DMS79 treated with DMSO at 0.1 percent for 48 hours (cell line): ENCODE measurements at regions not wholly inside any gene's neighbourhood (a gene's known extent, or its start where the extent isn't known, plus 50 kb on each side); places are given as distances from the start of the nearest gene placed in this dataset.
"Not testable (repeated sequence)": the region's sequence is repeated elsewhere in the genome, so short reads cannot be mapped to it uniquely, and the experiment has no call there.

Source experiments
- DNase-seq: peaks from one replicate; lab custom pipeline; 2025; lab: John Stamatoyannopoulos, UW

DNA sequence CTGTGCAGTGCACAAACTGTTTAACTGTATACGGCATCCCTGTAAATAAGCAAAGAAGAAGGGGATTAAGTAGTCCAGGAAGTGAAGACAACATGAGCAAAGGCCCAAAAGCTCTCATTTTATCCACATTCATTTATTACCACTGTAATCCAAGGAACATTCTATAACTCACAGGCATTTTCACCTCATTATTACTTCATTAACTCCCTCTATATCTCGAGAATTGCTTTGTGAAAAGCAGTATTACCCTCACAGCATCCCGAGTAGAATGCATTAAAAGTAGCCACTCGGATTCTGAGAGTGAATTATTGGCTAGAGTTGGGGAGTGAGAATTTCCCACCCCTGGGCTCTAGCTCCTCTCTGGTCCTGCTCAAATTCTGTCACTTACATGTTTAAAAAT lies 51.0 kb upstream of the CHCHD3 start:
- DNase-seq: no peak

DNA sequence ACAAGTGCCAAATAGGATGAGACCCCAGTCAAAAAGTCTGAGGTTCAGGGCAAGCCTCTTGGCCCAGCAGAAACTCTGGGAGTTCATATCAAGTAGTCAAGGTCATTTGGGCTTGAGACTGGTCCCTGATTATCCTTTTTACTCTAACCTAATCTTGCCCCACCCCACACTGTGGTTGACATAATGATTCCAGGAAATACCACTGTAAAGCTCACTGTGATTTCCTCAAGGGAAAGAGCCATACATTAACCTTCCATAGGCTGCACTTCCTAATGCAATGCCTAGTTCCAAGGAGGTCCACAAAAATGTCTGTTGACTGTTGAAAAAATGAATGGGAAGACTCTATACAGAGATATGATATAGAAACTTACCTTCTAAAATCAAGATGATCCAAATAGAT lies 52.9 kb upstream of the CHCHD3 start:
- no peak for DNase-seq

DNA sequence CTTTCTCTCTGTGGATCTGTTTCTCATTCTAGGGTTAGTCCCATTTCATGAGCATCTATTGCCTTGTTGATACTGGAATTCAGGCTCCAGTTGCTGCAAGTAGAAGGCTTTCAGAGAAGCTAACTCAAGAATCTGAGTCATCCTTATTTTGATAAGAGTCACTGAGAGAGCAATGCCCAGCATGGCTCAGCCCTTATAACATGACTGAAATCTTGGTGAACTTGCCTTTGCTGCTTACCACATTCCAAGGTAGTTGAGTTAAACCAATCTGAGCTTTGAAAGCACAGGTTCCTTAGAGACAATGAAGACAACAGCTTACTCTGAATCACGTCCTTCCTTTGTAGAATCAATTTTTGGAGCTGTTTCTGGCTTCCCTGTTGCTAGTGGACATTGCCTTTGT lies 53.6 kb upstream of the CHCHD3 start:
- no peak for DNase-seq

DNA sequence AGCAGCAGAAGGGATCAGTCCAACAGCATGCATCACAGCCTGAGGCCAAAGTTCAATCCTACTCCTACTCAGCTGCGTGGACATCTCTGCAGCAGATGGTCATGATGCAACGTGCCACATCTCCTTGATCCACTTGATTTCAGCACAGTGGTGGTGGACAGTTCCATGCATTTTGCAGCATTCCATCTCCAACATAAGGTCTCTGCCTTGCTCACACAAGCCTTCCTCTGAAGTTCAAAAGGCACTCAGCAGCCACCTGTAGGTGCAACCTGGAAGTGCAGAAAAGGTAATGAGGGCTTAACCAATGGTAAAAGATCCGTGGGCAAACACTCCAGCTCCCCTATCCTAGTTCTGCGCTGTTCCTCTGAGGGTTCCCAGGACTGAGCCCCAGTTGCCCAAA lies 57.5 kb upstream of the CHCHD3 start:
- DNase-seq: no peak

DNA sequence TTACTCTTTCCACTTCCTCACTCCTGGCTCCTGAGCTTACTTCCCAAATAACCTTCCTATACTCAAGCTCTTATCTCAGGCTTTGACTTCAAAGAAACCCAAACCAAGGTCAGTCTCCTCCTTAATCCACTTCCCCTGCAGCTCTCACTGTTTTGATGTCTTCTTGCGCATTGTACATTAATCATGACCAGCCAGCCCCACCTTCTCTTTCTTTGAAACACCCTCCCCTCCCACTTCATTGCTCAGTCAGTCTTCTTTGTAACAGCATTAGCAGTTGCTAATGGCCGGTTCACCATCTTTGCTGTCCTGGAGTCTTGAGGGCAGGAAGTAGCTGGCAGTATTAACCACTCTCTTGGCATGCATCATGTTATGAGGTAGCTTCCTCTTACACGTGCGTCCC lies 57.9 kb upstream of the CHCHD3 start:
- DNase-seq: no peak

DNA sequence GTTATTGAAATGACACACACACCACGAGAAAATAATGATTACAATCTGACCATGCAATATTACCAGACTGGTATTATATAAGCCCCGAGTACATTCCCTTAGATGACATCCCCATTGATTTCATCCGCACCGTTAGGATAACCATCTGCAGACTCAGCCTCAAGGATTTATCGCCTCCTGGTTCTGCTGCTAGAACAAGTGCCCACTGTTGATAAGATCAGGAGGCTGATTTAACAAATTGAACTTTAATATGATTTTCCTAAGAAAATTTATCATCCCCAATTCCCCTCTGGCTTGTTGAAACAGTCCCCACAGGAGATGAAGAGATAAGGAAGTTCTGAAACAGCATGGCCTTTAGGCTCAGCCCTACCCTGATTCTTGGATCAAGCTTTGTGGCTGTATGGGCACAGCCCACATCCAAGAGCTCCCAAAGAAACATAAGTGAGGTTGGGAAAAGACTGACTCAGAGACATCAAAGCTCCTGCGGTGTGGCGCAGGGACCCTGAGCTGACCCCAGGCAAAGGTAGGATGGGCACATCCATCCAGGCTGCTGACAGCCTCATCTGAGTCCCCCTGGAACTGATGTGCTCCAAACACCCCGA lies 59.2 kb upstream of the CHCHD3 start:
- no peak for DNase-seq

DNA sequence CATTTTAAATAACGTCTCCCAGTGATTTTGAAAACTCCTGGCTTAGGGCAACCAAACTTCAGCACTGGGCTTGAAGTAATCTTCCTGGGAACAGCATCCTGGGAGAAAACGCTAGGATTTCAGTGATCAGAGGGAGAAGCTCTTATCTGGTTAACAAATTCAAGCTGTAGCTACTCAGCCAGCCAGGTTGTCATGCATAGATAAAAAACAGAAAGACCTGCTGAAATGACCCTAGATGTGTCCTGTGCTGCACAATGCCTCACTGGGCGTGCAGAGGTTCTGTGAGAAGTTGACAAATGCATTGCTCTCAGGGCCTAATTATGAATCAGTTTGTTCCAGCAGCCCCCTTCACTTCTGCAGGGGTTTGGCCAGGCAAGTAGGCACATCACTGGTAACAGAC lies 68.9 kb upstream of the CHCHD3 start:
- no peak for DNase-seq

DNA sequence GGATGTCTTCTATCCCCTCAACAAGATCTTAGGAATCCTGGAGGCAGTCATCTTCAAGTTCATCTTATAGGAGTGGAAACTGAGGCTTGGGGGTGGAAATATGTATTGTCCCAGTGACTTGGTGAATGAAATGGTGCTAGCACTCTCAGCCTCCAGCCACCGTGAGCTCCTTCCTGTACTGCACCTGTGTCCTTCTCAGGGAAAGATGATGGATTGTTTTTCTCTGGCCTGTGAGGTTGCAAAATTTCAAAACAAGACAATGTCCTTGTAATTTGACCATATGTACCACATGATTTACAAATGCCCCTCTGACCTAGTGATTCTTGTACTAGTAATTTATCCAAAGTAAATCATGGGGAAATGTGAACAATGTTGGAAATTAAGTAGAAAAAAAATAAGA lies 71.0 kb upstream of the CHCHD3 start:
- DNase-seq: no peak

DNA sequence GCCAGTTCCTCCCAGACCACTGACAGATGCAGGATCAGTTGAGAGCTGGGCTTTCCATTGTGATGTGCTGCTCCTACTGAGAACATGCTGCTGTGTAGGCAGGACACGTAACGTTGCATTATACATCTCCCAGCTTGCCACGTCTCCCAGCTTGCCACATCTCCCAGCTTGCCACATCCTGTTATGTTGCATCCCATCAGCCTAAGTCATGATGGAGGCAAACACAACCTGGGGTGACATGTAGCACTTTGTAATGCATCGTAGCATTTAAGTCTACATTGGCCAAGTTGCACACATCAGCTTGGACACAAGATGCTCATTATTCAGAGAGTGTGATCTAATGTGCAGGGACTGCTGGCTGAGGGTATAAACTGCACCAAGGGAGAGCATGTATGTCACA lies 73.3 kb upstream of the CHCHD3 start:
- DNase-seq: no peak

DNA sequence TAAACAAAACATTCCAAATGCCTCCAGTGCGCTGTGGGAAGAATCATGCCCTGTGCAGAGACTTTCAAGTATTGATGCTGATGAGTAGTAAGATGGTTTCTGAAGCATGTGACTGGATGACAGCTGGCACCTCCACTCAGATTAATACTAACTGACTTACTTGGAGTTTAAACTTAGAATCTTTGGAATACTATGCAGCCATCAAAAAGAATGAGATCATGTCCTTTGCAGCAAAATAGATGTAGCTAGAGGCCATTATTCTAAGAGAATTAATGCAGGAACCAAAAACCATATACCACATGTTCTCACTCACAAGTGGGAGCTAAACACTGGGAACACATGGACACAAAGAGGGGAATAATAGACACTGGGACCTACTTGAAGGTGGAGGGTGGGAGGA lies 73.8 kb upstream of the CHCHD3 start:
- DNase-seq: no peak

DNA sequence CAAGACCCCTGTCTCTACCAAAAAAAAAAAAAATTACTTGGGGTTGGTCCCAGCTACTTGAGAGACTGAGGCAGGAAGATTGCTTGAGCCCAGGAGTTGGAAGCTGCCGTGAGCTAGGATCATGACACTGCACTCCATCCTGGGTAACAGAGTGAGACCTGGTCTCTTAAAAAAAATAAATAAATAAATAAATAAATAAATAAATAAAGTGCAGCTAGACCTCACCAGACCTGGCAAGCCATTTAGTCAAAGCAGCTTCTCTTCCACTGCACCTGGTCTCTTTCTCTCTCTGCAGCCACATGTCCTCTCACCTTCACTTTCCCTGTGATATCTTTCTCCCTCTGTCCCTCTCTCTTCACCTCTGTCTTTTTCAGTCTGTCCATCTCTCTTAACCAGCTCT lies 75.2 kb upstream of the CHCHD3 start:
- DNase-seq: no peak

DNA sequence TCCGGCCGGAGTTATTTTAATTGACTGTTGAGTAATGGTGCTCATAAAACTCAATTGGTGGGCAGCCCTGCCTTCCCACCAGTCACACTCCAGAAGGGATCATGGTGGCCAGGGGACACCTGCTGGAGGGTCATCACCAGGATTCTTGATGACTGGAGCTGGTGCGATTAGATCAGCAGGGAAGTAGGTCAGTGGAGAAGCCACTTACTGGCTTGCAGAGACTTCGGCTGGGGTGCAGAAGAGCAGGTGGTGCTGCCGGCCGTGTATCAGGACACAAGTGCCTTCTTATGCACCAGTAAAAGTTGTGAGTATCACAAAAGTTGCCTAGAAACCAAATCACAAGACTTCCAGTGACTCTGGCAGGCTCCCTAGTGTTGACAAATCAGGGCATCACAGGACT lies 82.6 kb upstream of the CHCHD3 start:
- DNase-seq: peak; percentile 18

DNA sequence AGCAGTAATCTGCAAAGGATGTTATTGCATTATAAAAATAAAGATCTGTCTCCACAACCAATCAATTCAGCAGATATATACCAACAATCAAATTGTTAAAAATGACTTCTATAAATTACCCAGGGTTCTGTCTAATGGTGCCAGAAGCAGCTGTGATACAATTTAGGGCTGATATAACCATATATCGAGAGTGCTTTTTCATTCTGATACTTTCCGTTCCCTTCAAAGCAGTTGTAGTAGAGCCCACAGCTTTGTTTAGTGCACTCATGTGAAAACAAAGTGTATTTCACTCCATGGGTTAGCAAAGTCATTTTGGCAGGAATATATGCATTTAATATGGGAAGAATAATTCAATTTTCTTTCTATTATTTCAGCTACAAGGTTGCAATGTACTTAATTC lies 83.1 kb upstream of the CHCHD3 start:
- no peak for DNase-seq

DNA sequence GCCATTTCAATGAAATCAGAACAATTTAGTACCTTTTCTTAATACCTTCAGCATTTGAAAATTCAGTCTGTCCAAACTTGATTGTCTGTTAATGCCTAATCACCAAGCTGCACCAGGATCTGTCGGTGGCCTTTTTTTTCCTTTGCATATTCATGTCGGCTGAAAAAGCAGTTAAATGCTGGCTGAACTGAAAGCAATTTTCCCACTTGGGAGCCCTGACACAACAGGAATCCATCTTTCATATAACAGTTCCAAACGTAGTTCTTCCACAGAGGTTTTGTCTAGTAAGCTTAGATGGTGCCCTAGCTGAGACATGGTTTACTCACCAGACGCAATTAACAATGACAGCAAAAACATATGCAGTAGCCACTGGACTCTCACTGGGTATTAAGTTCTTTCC lies 83.6 kb upstream of the CHCHD3 start:
- DNase-seq: no peak

DNA sequence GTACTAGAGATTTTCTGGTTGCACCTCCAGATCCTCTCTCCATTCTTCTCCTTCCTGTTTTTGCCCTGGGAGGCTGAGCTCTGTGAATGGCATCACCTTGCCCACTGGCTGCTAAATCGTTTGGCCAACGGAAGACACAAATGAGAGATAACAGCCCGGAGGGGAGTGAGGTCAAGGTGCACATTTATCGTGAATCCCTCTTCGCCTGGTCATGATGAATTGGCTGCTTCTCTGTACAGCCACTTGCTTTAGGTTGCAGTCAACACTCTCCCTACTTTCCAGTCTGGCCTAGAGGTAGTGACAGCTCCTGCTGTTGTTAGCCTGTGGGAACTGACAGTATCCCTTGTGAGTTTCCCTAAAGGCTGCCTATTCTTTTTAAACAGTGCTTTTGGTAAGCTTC lies 85.4 kb upstream of the CHCHD3 start:
- no peak for DNase-seq

DNA sequence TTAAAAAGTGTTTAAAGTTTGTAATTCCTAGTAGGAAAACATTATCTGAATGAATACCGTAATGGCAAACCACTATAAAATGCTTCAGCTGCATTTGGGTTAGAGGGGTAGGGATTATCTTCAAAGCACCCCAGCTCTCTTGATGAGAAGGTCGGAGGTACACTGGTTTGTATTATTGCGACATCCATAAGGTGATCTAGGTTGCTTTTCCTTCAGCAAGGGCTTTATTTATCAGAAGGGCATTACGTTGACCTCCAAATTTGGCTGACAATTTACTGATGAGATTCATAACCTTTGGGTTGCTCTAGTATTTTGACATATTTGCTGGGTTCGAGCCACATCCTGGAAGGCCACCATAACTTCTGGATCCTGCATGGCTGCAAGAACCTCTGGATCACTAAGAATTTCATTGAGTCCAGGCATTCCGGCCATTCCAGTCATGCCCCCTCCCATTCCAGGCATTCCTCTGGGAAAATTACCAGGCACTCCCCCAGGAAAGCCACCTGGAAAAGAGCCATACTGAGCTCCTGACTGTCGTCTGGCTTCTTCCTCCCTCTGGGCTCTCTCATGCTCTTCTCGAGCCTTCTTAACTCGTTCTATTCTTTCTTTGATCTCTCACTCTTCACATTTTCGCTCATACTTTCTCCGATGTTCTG lies 83.6 kb upstream of the EXOC4 start:
- not testable (repeated sequence) for DNase-seq

DNA sequence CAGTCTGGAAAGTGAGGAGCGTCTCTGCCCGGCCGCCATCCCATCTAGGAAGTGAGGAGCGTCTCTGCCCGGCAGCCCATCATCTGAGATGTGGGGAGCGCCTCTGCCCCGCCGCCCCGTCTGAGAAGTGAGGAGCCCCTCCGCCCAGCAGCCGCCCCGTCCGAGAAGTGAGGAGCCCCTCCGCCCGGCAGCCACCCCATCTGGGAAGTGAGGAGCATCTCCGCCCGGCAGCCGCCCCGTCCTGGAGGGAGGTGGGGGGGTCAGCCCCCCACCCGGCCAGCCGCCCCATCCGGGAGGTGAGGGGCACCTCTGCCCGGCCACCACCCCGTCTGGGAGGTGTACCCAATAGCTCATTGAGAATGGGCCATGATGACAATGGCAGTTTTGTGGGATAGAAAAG lies 75.4 kb upstream of the EXOC4 start:
- DNase-seq: not testable (repeated sequence)

DNA sequence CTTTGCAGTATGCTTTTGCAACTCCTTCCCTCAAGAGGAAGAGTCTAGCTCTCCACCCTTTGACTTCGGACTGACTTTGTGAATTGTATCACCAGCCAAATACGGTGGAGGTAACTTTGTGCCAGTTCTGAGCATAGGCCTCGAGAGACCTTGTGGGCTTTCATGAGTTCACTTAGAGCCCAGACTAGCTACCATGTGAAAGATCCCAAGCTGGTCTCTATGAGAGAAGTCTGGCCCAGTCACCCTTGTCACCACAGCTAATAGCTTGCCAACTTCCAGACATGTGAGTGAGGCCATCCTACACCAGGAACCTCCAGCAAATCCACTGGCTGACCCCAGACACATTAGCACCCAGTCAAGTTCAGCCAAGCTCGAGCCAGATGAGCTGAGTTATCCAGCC lies 72.2 kb upstream of the EXOC4 start:
- DNase-seq: no peak

DNA sequence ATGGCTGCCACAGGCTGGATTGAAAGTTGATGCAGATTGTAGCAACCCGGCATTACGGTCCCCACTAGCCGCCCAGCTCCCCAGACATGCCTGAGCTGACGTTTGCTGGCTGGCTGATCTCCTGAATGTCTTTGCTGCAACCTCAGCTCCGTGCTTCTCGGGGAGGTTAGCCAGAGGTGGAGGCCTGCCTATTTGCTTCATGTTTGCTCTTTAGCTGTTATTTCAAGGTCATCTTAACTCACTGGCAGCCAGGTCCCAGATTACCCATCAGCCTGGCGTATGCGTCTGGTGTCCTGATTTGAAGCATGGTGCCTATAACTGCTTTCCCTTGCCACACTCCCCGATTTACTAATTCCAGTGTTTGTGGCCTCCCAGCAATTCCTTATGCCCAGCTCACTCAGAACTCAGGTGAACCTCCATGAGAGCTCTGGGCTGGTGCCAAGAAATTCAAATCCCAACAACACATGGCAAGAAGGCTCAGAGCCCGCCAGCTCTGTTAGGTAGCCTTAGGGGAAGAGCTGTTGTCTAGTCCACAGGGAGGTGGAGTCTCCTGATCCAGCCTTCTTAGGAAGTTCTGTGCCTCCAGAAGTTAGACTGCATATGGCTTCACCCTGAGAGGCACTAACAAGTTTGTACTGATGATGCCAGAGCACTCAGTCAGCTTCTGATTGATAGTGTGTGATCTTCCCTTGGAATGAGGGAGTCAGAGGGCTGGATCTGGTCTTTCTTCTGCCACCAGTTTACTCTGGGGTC lies 69.7 kb upstream of the EXOC4 start:
- peak; percentile 9 for DNase-seq

DNA sequence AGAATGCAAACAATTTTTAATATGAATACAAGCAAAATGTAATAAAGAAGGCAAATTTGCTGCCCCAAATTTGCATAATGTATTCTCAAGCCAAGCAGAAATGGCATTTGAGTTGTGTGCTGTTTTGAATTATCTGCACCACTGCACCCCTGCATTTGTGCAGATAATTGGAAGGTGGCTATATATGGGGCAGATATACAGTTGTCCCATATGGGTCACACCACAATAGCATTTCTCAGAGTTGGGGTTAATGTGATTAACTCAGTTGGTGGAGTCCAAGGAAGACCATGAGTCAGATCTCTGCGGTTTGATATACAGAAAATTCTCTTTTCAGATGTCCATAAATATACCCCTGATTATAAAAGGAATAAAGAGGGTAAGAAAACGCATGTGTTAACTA lies 68.9 kb upstream of the EXOC4 start:
- DNase-seq: no peak

DNA sequence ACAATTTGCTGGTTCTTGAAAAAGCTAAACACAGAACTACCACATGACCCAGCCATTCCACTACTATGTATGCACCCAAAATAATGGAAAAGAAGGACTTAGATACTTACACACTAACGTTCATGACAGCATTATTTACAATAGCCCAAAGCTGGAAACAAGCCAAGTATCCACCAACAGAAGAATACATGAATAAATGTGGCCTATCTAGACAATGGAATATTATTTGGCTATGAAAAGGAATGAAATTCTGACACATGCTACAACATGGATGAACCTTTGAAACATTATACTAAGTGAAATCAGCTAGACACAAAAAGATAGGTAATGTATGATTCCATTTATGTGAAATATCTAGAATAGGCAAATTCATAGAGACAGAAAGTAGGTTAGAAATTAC lies 67.4 kb upstream of the EXOC4 start:
- no peak for DNase-seq

DNA sequence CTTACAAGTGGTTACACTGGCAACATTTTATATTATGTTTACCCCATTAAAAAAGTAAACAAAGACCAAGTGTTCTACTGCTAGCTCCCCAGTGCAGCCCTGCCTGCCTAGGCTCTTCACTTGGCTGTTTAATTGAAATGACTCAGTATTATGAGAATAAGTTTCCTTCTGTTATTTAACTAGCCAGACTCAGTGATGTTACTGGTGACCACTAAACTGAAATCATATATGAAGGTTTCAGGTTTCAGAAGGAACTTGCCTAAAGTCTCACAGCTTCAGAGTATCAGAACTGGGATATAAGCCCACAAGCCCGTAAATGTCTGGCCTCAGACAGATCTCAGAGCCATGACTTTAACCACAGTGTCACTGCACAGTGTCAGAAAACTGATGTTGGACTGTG lies 66.8 kb upstream of the EXOC4 start:
- no peak for DNase-seq

DNA sequence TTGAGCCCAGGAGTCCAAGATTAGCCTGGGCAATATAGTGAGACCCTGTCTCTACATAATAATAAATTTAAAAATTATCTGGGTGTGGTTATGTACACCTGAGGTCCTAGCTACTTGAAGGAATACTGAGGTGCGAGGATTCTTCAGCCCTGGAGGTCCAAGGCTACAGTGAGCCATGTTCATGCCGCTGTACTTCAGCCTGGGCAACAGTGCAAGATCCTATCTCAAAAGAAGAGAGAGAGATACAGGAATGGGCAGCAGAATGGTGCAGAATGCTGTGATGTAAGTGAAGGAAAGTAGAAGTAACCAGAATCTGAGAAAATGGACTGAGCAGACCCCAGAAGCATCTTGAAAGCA lies 62.7 kb upstream of the EXOC4 start:
- no peak for DNase-seq

DNA sequence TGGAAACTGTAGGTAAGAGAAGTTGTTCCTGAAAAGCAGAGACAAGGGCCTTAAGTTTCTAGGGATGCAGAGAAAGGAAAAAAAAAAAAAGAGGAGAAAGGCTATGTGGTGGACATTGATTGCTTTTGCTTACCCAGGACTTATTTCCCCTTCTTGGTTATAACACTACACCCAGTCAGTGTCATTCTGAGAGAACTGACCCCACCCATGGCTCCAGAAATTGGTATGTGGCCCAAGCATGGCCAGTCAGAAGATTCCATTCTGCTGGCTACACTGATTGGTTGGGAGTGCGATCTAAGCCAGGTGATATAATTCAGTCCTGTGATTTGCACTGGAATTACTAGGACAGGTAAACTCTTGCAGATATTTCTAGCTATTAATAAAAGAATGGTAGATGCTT lies 62.2 kb upstream of the EXOC4 start:
- no peak for DNase-seq
